Activated T-cell treated with anti-CD3 and anti-CD28 coated beads, Interleukin-2, amount 50 U/mL, for 72 hours (primary cell): ENCODE measurements at regions not wholly inside any gene's neighbourhood (a gene's known extent, or its start where the extent isn't known, plus 50 kb on each side); places are given as distances from the start of the nearest gene placed in this dataset.

ENCODE experiments used
- ATAC-seq, 2 donors: fragments of 150-1000 bp; cut with Tn5 transposase; replicated peaks in 1 of 2; 2 replicates each; pipeline ENCODE4 v1.10.0; 2021; ENCODE audit warnings: moderate library complexity in 2 of 2, mild to moderate bottlenecking in 1 of 2
- DNase-seq, 2 donors: peaks; one replicate each; pipeline ENCODE4 v3.0.0; 2021 to 2022; ENCODE audit warnings: mixed read lengths in 1 of 2
- H3K27ac Mint-ChIP-seq: one replicate; pipeline ENCODE4 v1.8.0; 2022; ENCODE audit warnings: mild to moderate bottlenecking, moderate library complexity, mixed read lengths
- H3K27me3 Mint-ChIP-seq: one replicate; pipeline ENCODE4 v1.8.0; 2022; ENCODE audit warnings: low read depth, mixed read lengths
- H3K36me3 Mint-ChIP-seq, 2 donors: one replicate each; pipeline ENCODE4 v1.8.0; 2022; ENCODE audit warnings: mixed read lengths in 2 of 2, mild to moderate bottlenecking in 1 of 2; ENCODE audit not compliant: insufficient read depth in 2 of 2
- H3K4me1 Mint-ChIP-seq: one replicate; pipeline ENCODE4 v1.8.0; 2022; ENCODE audit warnings: low read depth, mixed read lengths
- H3K4me3 Mint-ChIP-seq, 2 donors: one replicate each; pipeline ENCODE4 v1.8.0; 2022; ENCODE audit warnings: mild to moderate bottlenecking in 2 of 2, mixed read lengths in 2 of 2, moderate library complexity in 2 of 2
- H3K9me3 Mint-ChIP-seq, 2 donors: one replicate each; pipeline ENCODE4 v1.8.0; 2022; ENCODE audit warnings: mixed read lengths in 2 of 2

DNA sequence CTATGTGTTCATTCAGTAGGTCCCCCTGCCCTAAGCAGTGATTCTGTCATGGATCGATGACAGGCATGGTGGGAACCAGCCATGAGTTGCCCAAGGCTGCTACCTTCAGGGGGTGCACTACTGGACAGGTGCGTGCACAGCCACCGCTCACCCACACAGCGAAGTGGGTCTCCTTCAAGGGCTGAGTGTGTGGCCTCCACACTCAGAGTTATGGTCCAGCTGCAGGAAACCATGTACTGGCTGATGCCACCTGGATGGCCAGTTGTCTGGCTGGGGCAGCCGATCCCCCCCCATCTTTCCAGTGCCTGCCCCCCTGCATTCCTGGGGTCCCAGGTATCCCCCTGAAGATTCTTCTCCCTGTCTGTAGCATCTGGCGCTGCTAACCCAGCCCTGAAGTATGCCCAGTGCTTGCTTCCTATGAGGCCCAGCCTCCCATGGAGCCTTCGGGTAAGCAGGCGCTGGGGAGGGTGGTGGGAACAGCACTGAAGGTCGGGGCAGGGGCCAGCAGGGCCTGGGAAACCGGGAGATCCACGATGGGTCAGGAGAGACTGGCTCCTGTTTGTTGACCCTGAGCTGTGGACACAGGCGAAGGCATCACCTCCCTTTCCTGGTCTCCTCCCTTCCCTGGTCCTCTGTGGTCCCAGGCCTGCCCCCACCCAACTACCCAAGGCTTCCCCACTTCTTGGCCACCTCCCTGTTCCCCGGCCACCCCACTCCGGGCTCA is 106.0 kb downstream of the VEGFA start:
- ATAC-seq: no peak
- Mint-ChIP-seq H3K27ac (no peak overlapping the region), H3K4me3 (no peak overlapping the region)

GRCh38 chr6:43874814-43875590 is 105.0 kb downstream of the VEGFA start:
- Mint-ChIP-seq H3K36me3 (no peaks in the 10 kb centered on the region), H3K27ac (no peak overlapping the region), H3K4me3 (no peak overlapping the region), H3K9me3 (no peaks in the 10 kb centered on the region), H3K4me1 (no peaks in the 10 kb centered on the region), H3K27me3 (no peaks in the 10 kb centered on the region)
- DNase-seq (no peak), ATAC-seq (no peak)

More for the DNA sequence above, 106.0 kb downstream of the VEGFA start:
- H3K4me1 Mint-ChIP-seq: no peaks in the 10 kb centered on the region
- H3K36me3 Mint-ChIP-seq: no peaks in the 10 kb centered on the region
- no peaks in the 10 kb centered on the region for H3K9me3 Mint-ChIP-seq
- DNase-seq: no peak
- no peaks in the 10 kb centered on the region for H3K27me3 Mint-ChIP-seq

DNA sequence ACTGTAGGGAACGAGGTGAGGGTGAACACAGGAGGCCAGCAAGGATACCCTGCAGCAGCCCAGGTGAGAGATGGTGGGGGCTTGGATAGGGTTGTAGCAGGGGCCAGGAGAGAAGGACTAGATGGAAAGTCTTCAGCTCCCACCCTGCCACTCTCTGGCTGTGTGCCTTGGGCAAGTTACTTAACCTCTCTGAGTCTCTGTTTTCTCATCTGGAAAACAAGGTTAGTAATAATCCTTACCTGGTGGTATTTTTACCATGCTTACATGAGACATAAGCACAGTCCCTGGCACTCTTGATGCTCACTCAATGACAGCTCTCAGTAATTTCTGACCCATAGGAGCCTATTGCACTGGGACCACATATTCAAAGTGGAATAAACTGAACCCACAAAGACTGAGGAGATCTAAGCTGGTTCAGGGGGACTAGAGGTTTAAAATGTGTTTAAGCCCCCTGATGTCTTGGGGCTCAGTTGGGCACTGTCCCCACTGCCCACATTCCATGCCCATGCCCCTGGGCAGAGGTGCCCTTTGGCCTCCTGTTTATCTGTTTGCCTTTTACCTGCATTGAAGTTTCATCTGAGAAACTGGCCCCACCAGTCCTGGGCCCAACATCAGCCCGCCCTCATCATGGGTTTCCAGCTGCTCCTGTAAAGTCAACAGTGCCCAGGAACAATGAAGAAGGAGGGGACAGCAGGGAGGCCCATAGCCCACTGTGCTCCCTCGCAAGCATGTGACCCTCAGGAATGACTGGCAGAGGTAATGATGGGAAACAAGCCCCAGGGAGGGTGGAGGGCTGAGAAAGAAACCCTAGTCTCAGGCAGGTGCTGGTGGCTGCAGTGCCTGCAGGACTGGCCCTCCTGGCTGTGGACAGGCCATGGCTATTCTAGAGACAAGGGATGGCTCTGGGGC is 104.0 kb downstream of the VEGFA start:
- H3K27me3 Mint-ChIP-seq: no peaks in the 10 kb centered on the region
- no peak overlapping the region for H3K27ac Mint-ChIP-seq
- no peaks in the 10 kb centered on the region for H3K9me3 Mint-ChIP-seq
- ATAC-seq (no peak), DNase-seq (no peak)
- no peak overlapping the region for H3K4me3 Mint-ChIP-seq
- no peaks in the 10 kb centered on the region for H3K36me3 Mint-ChIP-seq
- no peaks in the 10 kb centered on the region for H3K4me1 Mint-ChIP-seq

- no peaks in the 10 kb centered on the region for H3K36me3 Mint-ChIP-seq
- no peaks in the 10 kb centered on the region for H3K4me1 Mint-ChIP-seq
- H3K9me3 Mint-ChIP-seq: no peaks in the 10 kb centered on the region
- H3K27me3 Mint-ChIP-seq: no peaks in the 10 kb centered on the region
- no peak overlapping the region for H3K4me3 Mint-ChIP-seq
- DNase-seq: no peak
- ATAC-seq: no peak
- H3K27ac Mint-ChIP-seq: no peak overlapping the region
These were observed 101.9 kb downstream of the VEGFA start for GRCh38 chr6:43871933-43872332.

- Mint-ChIP-seq H3K4me1 (no peaks in the 10 kb centered on the region), H3K27ac (no peak overlapping the region), H3K4me3 (no peak overlapping the region), H3K9me3 (no peaks in the 10 kb centered on the region), H3K27me3 (peaks cover under 1% of the 10 kb centered on the region), H3K36me3 (no peaks in the 10 kb centered on the region)
- ATAC-seq (no peak), DNase-seq (no peak)
These were observed 101.3 kb downstream of the VEGFA start for GRCh38 chr6:43871284-43871683.

DNA sequence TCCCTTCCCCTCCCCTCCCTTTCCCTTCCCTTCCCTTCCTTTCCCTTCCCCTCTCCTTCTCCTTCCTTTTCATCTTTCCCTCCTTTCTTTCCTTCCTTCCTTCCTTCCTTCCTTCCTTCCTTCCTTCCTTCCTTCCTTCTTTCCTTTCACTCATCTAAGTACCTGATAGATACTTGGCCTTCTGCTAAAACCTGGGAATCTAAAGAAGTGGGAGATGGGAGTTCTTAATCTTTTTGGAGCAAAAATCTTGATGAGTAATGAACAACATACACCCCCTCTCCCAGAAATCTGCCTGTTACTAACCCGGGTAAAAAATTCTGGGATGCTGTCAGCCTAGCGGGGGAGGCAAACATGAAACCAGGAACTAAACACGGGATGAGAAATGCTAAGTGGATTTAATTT is 100.7 kb downstream of the VEGFA start:
- Mint-ChIP-seq H3K9me3 (no peaks in the 10 kb centered on the region), H3K36me3 (no peaks in the 10 kb centered on the region), H3K4me1 (no peaks in the 10 kb centered on the region), H3K4me3 (no peak overlapping the region), H3K27ac (no peak overlapping the region), H3K27me3 (peaks cover 6% of the 10 kb centered on the region)
- DNase-seq (no peak), ATAC-seq (no peak)

DNA sequence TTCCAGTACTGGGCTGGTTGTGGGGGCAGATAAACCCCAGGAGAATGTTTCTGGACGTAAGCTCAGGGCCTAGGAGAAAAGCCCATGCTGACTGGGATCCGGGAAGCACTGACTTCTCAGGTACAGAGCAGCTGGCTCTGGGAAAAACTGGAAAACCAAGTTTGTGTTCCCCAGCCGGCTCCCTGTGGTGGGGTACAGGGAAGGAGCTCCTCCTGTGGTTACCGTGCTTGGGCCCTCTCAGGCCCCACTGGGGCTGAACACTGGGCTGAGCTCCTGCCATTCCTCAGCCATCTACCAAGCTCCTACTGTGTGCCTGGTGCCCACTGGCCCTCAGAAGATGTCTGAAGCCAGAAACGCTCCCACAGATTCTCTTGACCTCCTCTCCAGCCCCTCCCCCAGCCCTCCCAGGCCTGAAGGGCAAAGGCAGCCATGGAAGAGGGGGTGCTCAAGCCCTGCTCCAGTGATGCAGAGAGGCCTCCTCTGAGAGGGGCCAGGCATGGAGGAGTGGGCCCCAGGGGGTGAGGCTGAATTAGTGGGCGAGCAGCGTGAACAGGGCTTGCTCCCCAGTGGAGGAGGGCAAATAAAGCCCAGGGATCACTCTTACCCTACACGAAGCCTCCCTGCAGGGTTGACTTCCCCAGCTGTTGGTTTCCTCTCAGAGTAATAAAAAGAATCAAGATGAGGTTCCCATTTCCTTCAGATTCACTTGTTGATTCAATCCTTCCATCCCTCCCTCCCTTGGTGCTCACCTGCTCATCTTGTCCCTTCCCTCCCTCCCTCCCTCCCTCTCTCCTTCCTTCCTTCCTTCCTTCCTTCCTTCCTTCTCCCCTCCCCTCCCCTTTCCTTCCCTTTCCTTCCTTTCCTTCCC is 100.0 kb downstream of the VEGFA start:
- DNase-seq (no peak), ATAC-seq (no peak)
- Mint-ChIP-seq H3K27me3 (peaks cover 6% of the 10 kb centered on the region), H3K9me3 (no peaks in the 10 kb centered on the region), H3K36me3 (no peaks in the 10 kb centered on the region), H3K27ac (no peak overlapping the region), H3K4me3 (no peak overlapping the region), H3K4me1 (no peaks in the 10 kb centered on the region)

GRCh38 chr6:43869079-43869710 is 99.2 kb downstream of the VEGFA start:
- Mint-ChIP-seq H3K4me1 (no peaks in the 10 kb centered on the region), H3K27me3 (peaks cover 6% of the 10 kb centered on the region), H3K9me3 (no peaks in the 10 kb centered on the region)

DNA sequence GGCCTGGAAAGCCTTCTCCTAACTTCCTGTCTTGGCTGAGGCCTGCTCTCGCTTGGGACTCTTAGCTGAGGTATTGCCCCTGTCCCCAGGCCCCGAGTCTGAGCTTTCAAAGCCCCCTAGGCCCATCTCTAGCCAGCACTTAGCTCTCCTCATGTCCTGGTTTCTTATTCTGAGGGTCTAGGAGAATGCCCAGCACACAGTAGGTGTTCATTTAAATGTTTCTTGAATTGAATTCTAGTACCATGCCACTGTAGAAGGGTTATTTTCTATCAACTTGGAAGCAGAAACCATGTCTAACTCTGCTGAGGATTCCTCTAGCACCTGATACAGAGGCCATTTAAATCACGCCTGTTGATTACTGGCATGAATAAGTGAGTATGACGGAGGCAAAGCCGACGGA is 98.5 kb downstream of the VEGFA start:
- no peak for ATAC-seq
- no peak overlapping the region for H3K27ac Mint-ChIP-seq
- H3K4me1 Mint-ChIP-seq: no peaks in the 10 kb centered on the region

More at GRCh38 chr6:43869079-43869710, 99.2 kb downstream of the VEGFA start:
- Mint-ChIP-seq H3K4me3 (no peak overlapping the region), H3K36me3 (no peaks in the 10 kb centered on the region), H3K27ac (no peak overlapping the region)
- ATAC-seq: no peak
- DNase-seq: no peak

GRCh38 chr6:43867996-43868395 is 98.0 kb downstream of the VEGFA start:
- H3K4me3 Mint-ChIP-seq: no peak overlapping the region
- H3K27ac Mint-ChIP-seq: no peak overlapping the region
- no peaks in the 10 kb centered on the region for H3K4me1 Mint-ChIP-seq
- H3K27me3 Mint-ChIP-seq: peaks cover 6% of the 10 kb centered on the region
- no peaks in the 10 kb centered on the region for H3K36me3 Mint-ChIP-seq
- DNase-seq (no peak), ATAC-seq (no peak)
- no peaks in the 10 kb centered on the region for H3K9me3 Mint-ChIP-seq

More for the DNA sequence above, 98.5 kb downstream of the VEGFA start:
- Mint-ChIP-seq H3K9me3 (no peaks in the 10 kb centered on the region), H3K36me3 (no peaks in the 10 kb centered on the region), H3K4me3 (no peak overlapping the region), H3K27me3 (peaks cover 6% of the 10 kb centered on the region)
- no peak for DNase-seq

GRCh38 chr6:43867246-43867645 is 97.2 kb downstream of the VEGFA start:
- Mint-ChIP-seq H3K36me3 (no peaks in the 10 kb centered on the region), H3K4me3 (no peak overlapping the region), H3K9me3 (no peaks in the 10 kb centered on the region), H3K27ac (no peak overlapping the region), H3K27me3 (peaks cover 6% of the 10 kb centered on the region), H3K4me1 (no peaks in the 10 kb centered on the region)
- ATAC-seq (no peak), DNase-seq (no peak)
